Thymus (tissue), 11 donors: ENCODE measurements at regions not wholly inside any gene's neighbourhood (a gene's known extent, or its start where the extent isn't known, plus 50 kb on each side); places are given as distances from the start of the nearest gene placed in this dataset.
"Not testable (repeated sequence)": the region's sequence is repeated elsewhere in the genome, so short reads cannot be mapped to it uniquely, and the experiment has no call there.

Source experiments
- DNase-seq, 9 donors: peaks; one replicate each; pipeline ENCODE4 v3.0.0-alpha.2; 2013; ENCODE audit warnings: low spot score in 9 of 9, low read depth in 6 of 9, missing footprints in 1 of 9
- H3K27ac ChIP-seq, 2 donors: one replicate each; pipeline ENCODE4 v1.5.1; 2013; ENCODE audit warnings: control low read depth in 1 of 2, low read depth in 1 of 2, low read length in 1 of 2, mild to moderate bottlenecking in 1 of 2, moderate library complexity in 1 of 2
- H3K27me3 ChIP-seq, 2 donors: one replicate each; pipeline ENCODE4 v1.5.1; 2013; ENCODE audit warnings: low read length in 1 of 2; ENCODE audit not compliant: control insufficient read depth in 2 of 2, insufficient read depth in 1 of 2
- H3K36me3 ChIP-seq, 2 donors: one replicate each; pipeline ENCODE4 v1.5.1; 2013; ENCODE audit warnings: low read length in 1 of 2, mild to moderate bottlenecking in 1 of 2, moderate library complexity in 1 of 2; ENCODE audit not compliant: control insufficient read depth in 2 of 2, insufficient read depth in 2 of 2
- H3K4me1 ChIP-seq, 2 donors: one replicate each; pipeline ENCODE4 v1.5.1; 2013; ENCODE audit warnings: low read length in 2 of 2; ENCODE audit not compliant: control insufficient read depth in 2 of 2, insufficient read depth in 2 of 2
- H3K4me3 ChIP-seq, 2 donors: one replicate each; pipeline ENCODE4 v1.5.1; 2013; ENCODE audit warnings: low read length in 2 of 2, control low read depth in 1 of 2, mild to moderate bottlenecking in 1 of 2
- H3K9me3 ChIP-seq, 2 donors: one replicate each; pipeline ENCODE4 v1.5.1; 2013; ENCODE audit warnings: low read length in 1 of 2, mild to moderate bottlenecking in 1 of 2; ENCODE audit not compliant: control insufficient read depth in 2 of 2, insufficient read depth in 1 of 2
- WGBS: extraction: QIAGEN DNeasy Blood & Tissue Kit; methylation state at CpG from one replicate; pipeline ENCODE4 v1.1.7; 2013; 5-methylcytosine and 5-hydroxymethylcytosine counted together
- donor health status: healthy.

GRCh38 chr4:158090323-158090722 lies 82.5 kb downstream of the GASK1B start:
- H3K4me3 ChIP-seq, result no peak overlapping the region
- DNase-seq, result no peak

GRCh38 chr4:158089897-158090296 lies 82.9 kb downstream of the GASK1B start:
- not testable (repeated sequence) for H3K9me3 ChIP-seq, H3K27ac ChIP-seq, H3K27me3 ChIP-seq, H3K4me3 ChIP-seq, H3K4me1 ChIP-seq, H3K36me3 ChIP-seq, DNase-seq
- WGBS, result 98% methylated on average over 21 of the region's 21 CpGs

More at GRCh38 chr4:158090323-158090722, 82.5 kb downstream of the GASK1B start:
- Histone ChIP-seq H3K4me1 (no peaks in the 10 kb centered on the region), H3K27ac (no peak overlapping the region), H3K9me3 (no peaks in the 10 kb centered on the region), H3K36me3 (no peaks in the 10 kb centered on the region), H3K27me3 (no peaks in the 10 kb centered on the region)

GRCh38 chr4:158080354-158080753 lies 92.5 kb downstream of the GASK1B start:
- WGBS, result 95% methylated on average over 3 of the region's 3 CpGs
- DNase-seq, result no peak
- no peak overlapping the region for H3K27ac ChIP-seq
- H3K4me3 ChIP-seq, result no peak overlapping the region
- no peaks in the 10 kb centered on the region for H3K4me1 ChIP-seq
- H3K36me3 ChIP-seq, result no peaks in the 10 kb centered on the region
- H3K27me3 ChIP-seq, result no peaks in the 10 kb centered on the region
- H3K9me3 ChIP-seq, result no peaks in the 10 kb centered on the region

GRCh38 chr4:158079661-158080060 lies 93.2 kb downstream of the GASK1B start:
- H3K4me3 ChIP-seq, result no peak overlapping the region
- 92% methylated on average over 2 of the region's 2 CpGs for WGBS
- no peaks in the 10 kb centered on the region for H3K9me3 ChIP-seq
- no peaks in the 10 kb centered on the region for H3K36me3 ChIP-seq
- H3K4me1 ChIP-seq, result no peaks in the 10 kb centered on the region
- no peaks in the 10 kb centered on the region for H3K27me3 ChIP-seq
- DNase-seq, result no peak
- no peak overlapping the region for H3K27ac ChIP-seq

GRCh38 chr4:158077835-158078234 lies 95.0 kb downstream of the GASK1B start:
- no peak for DNase-seq
- Histone ChIP-seq H3K4me3 (no peak overlapping the region), H3K27me3 (no peaks in the 10 kb centered on the region), H3K27ac (no peak overlapping the region), H3K36me3 (no peaks in the 10 kb centered on the region), H3K4me1 (no peaks in the 10 kb centered on the region), H3K9me3 (no peaks in the 10 kb centered on the region)
- WGBS, result 93% methylated on average over 2 of the region's 2 CpGs

- WGBS, result 96% methylated on average over 5 of the region's 5 CpGs
- Histone ChIP-seq H3K27ac (no peak overlapping the region), H3K4me1 (no peaks in the 10 kb centered on the region), H3K9me3 (no peaks in the 10 kb centered on the region), H3K4me3 (no peak overlapping the region), H3K36me3 (no peaks in the 10 kb centered on the region), H3K27me3 (no peaks in the 10 kb centered on the region)
- DNase-seq, result no peak
These were observed 98.0 kb downstream of the GASK1B start for GRCh38 chr4:158074851-158075250.

GRCh38 chr4:158071931-158072330 lies 100.9 kb downstream of the GASK1B start:
- Histone ChIP-seq H3K27me3 (no peaks in the 10 kb centered on the region), H3K27ac (no peak overlapping the region), H3K4me3 (no peak overlapping the region), H3K36me3 (no peaks in the 10 kb centered on the region), H3K4me1 (no peaks in the 10 kb centered on the region), H3K9me3 (no peaks in the 10 kb centered on the region)
- WGBS, result 90% methylated on average over 4 of the region's 4 CpGs
- no peak for DNase-seq

GRCh38 chr4:158068068-158068467 lies 104.8 kb downstream of the GASK1B start:
- H3K27me3 ChIP-seq, result no peaks in the 10 kb centered on the region
- no peak for DNase-seq
- H3K9me3 ChIP-seq, result no peaks in the 10 kb centered on the region
- H3K4me1 ChIP-seq, result no peaks in the 10 kb centered on the region
- H3K4me3 ChIP-seq, result no peak overlapping the region
- H3K36me3 ChIP-seq, result no peaks in the 10 kb centered on the region
- H3K27ac ChIP-seq, result no peak overlapping the region
- WGBS, result 94% methylated on average over 1 of the region's 1 CpG

- WGBS, result 94% methylated on average over 2 of the region's 2 CpGs
- no peak overlapping the region for H3K27ac ChIP-seq
These were observed 105.2 kb downstream of the GASK1B start for GRCh38 chr4:158067646-158068045.

GRCh38 chr4:158065603-158066002 lies 107.2 kb downstream of the GASK1B start:
- WGBS, result 94% methylated on average over 1 of the region's 1 CpG
- DNase-seq, result no peak
- Histone ChIP-seq H3K36me3 (no peaks in the 10 kb centered on the region), H3K4me1 (no peaks in the 10 kb centered on the region), H3K9me3 (no peaks in the 10 kb centered on the region), H3K4me3 (no peak overlapping the region), H3K27ac (no peak overlapping the region), H3K27me3 (no peaks in the 10 kb centered on the region)

More at GRCh38 chr4:158067646-158068045, 105.2 kb downstream of the GASK1B start:
- no peak for DNase-seq
- no peaks in the 10 kb centered on the region for H3K36me3 ChIP-seq
- no peaks in the 10 kb centered on the region for H3K4me1 ChIP-seq
- H3K27me3 ChIP-seq, result no peaks in the 10 kb centered on the region
- H3K9me3 ChIP-seq, result no peaks in the 10 kb centered on the region
- H3K4me3 ChIP-seq, result no peak overlapping the region
